ENCODE measurements at regions not wholly inside any gene's neighbourhood (a gene's known extent, or its start where the extent isn't known, plus 50 kb on each side); places are given as distances from the start of the nearest gene placed in this dataset.

GRCh38 chr1:78369546-78369945, 121.2 kb upstream of the PTGFR start:
- Histone ChIP-seq H3K4me1 (ENCODE audit: control insufficient read depth, low read length) (no peaks in the 10 kb centered on the region), H3K9me3 (ENCODE audit: control insufficient read depth, insufficient read depth, low read length) (no peaks in the 10 kb centered on the region), H3K4me2 (ENCODE audit: low read length) (no peak overlapping the region), H3K79me2 (ENCODE audit: control insufficient read depth, low read length) (no peaks in the 10 kb centered on the region), H3F3A (ENCODE audit: control insufficient read depth, insufficient read depth) (no peaks in the 10 kb centered on the region), H3K27me3 (ENCODE audit: control insufficient read depth, low read length) (0 out of 2 replicates have a peak, but pooled peaks cover 2% of the 10 kb centered on the region), H3K9me2 (replicated peaks; ENCODE audit: control insufficient read depth, low read length) (no peaks in the 10 kb centered on the region), H4K20me1 (ENCODE audit: control insufficient read depth, insufficient read depth, low read depth, low read length) (no peaks in the 10 kb centered on the region), H3K36me3 (ENCODE audit: control insufficient read depth, low read length) (no peaks in the 10 kb centered on the region), H3K27ac (ENCODE audit: low read depth, low read length) (no peak overlapping the region), H3K4me3 (ENCODE audit: low read length) (no peak overlapping the region)
- TF ChIP-seq EZH2phosphoT487 (IDR thresholded peaks at IDR 0.05; ENCODE audit: borderline replicate concordance, low read length), result no peak
- TF ChIP-seq, protein P1, sequence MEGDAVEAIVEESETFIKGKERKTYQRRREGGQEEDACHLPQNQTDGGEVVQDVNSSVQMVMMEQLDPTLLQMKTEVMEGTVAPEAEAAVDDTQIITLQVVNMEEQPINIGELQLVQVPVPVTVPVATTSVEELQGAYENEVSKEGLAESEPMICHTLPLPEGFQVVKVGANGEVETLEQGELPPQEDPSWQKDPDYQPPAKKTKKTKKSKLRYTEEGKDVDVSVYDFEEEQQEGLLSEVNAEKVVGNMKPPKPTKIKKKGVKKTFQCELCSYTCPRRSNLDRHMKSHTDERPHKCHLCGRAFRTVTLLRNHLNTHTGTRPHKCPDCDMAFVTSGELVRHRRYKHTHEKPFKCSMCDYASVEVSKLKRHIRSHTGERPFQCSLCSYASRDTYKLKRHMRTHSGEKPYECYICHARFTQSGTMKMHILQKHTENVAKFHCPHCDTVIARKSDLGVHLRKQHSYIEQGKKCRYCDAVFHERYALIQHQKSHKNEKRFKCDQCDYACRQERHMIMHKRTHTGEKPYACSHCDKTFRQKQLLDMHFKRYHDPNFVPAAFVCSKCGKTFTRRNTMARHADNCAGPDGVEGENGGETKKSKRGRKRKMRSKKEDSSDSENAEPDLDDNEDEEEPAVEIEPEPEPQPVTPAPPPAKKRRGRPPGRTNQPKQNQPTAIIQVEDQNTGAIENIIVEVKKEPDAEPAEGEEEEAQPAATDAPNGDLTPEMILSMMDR (IDR thresholded peaks at IDR 0.05; ENCODE audit: low read depth, low read length, poor library complexity, severe bottlenecking), result no peak

DNA sequence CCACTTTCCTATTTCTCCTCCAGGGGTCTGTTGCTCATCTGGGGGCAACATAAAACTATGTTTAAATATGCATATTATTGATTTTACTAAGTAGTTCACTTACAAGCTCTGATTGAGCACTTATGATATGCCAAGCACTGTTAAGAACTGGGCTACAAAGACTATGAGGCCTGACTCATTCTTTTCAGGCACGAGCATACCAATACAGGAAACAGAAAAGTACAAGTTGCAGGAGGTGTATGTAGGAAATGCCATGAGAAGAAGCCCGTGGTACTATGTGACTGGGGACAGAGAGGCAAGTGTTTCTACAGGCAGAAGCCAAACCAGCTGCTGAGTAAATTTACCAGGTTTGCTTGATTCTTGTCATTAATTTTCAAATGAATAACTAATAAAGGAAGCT, 120.4 kb upstream of the PTGFR start:
- Histone ChIP-seq H3K9me2 (replicated peaks; ENCODE audit: control insufficient read depth, low read length) (no peaks in the 10 kb centered on the region), H3K9me3 (ENCODE audit: control insufficient read depth, insufficient read depth, low read length) (no peaks in the 10 kb centered on the region), H3F3A (ENCODE audit: control insufficient read depth, insufficient read depth) (no peaks in the 10 kb centered on the region), H3K4me3 (ENCODE audit: low read length) (no peak overlapping the region), H3K27me3 (ENCODE audit: control insufficient read depth, low read length) (0 out of 2 replicates have a peak, but pooled peaks cover 2% of the 10 kb centered on the region), H3K4me1 (ENCODE audit: control insufficient read depth, low read length) (no peaks in the 10 kb centered on the region), H3K79me2 (ENCODE audit: control insufficient read depth, low read length) (no peaks in the 10 kb centered on the region), H4K20me1 (ENCODE audit: control insufficient read depth, insufficient read depth, low read depth, low read length) (no peaks in the 10 kb centered on the region), H3K27ac (ENCODE audit: low read depth, low read length) (no peak overlapping the region), H3K4me2 (ENCODE audit: low read length) (no peak overlapping the region), H3K36me3 (ENCODE audit: control insufficient read depth, low read length) (no peaks in the 10 kb centered on the region)
- no peak for TF ChIP-seq EZH2phosphoT487 (IDR thresholded peaks at IDR 0.05; ENCODE audit: borderline replicate concordance, low read length)
- TF ChIP-seq, protein P1 (IDR thresholded peaks at IDR 0.05; ENCODE audit: low read depth, low read length, poor library complexity, severe bottlenecking), result no peak

DNA sequence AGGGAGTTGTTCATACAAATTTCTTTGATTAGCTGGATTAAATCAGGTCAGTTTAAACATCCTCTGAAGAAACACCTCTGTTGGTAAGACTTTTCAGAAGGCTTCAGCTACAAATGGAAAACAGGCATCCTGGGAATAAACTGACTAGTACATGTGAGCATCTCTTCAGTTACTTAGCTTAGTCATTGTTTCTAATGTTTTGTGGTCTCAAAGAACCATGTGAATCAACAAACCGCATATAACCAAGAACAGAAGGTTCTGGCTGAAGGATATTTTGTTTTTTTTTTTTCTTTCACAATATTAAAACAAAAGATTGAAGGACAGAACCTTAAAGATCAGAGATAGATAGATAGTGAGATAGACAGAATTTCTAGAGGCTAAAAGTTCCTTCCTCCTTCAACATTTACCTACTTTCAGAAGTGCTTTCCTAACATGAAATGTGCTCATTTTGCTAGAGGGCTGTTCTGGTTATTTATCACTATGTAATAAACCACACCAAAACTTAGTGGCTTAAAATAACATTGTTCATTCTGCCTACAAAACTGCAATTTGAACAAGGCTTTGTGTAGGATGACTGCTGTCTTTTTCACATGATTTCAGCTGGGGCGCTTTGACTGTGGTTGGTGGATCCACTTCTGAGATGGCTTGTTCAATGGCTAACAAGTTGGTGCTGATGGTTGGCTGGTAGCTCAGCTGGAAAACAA, 119.8 kb upstream of the PTGFR start:
- H3F3A ChIP-seq (ENCODE audit: control insufficient read depth, insufficient read depth), result no peaks in the 10 kb centered on the region
- H3K4me1 ChIP-seq (ENCODE audit: control insufficient read depth, low read length), result no peaks in the 10 kb centered on the region
- no peak overlapping the region for H3K4me2 ChIP-seq (ENCODE audit: low read length)
- no peaks in the 10 kb centered on the region for H3K79me2 ChIP-seq (ENCODE audit: control insufficient read depth, low read length)
- no peak overlapping the region for H3K27ac ChIP-seq (ENCODE audit: low read depth, low read length)
- TF ChIP-seq EZH2phosphoT487 (IDR thresholded peaks at IDR 0.05; ENCODE audit: borderline replicate concordance, low read length), result no peak
- TF ChIP-seq, protein P1 (IDR thresholded peaks at IDR 0.05; ENCODE audit: low read depth, low read length, poor library complexity, severe bottlenecking), result no peak
- no peaks in the 10 kb centered on the region for H3K9me3 ChIP-seq (ENCODE audit: control insufficient read depth, insufficient read depth, low read length)
- H4K20me1 ChIP-seq (ENCODE audit: control insufficient read depth, insufficient read depth, low read depth, low read length), result no peaks in the 10 kb centered on the region
- no peaks in the 10 kb centered on the region for H3K36me3 ChIP-seq (ENCODE audit: control insufficient read depth, low read length)
- no peak overlapping the region for H3K4me3 ChIP-seq (ENCODE audit: low read length)
- 0 out of 2 replicates have a peak, but pooled peaks cover 2% of the 10 kb centered on the region for H3K27me3 ChIP-seq (ENCODE audit: control insufficient read depth, low read length)
- no peaks in the 10 kb centered on the region for H3K9me2 ChIP-seq (replicated peaks; ENCODE audit: control insufficient read depth, low read length)
